Breast epithelium (tissue), 4 donors: ENCODE measurements at regions not wholly inside any gene's neighbourhood (a gene's known extent, or its start where the extent isn't known, plus 50 kb on each side); places are given as distances from the start of the nearest gene placed in this dataset.
"Not testable (repeated sequence)": the region's sequence is repeated elsewhere in the genome, so short reads cannot be mapped to it uniquely, and the experiment has no call there.

Experiments used
- DNase-seq, 2 donors: peaks; one replicate each; pipeline ENCODE4 v3.0.0-alpha.2; 2019; ENCODE audit warnings: low spot score in 2 of 2
- H3K27ac ChIP-seq, 2 donors: fragments of 200-600 bp; sonication (generic) in 1 of 2; one replicate each; pipeline ENCODE4 v1.5.1; 2016 to 2019; ENCODE audit warnings: mild to moderate bottlenecking in 1 of 2
- H3K27me3 ChIP-seq, 2 donors: fragments of 200-600 bp; sonication (generic) in 1 of 2; one replicate each; pipeline versions ENCODE4 v1.5.1 to v1.6.0; 2017 to 2019; ENCODE audit warnings: control low read depth in 1 of 2, mild to moderate bottlenecking in 1 of 2
- H3K36me3 ChIP-seq: fragments of 200-600 bp; one replicate; pipeline ENCODE4 v1.5.1; 2019
- H3K4me1 ChIP-seq, 2 donors: fragments of 200-600 bp; sonication (generic); one replicate each; pipeline ENCODE4 v1.5.1; 2016 to 2019; ENCODE audit warnings: control low read depth in 1 of 2
- H3K4me3 ChIP-seq, 3 donors: fragments of 200-600 bp; sonication (generic); 1 replicate in 2 of 3; 2 replicates in 1 of 3; pipeline ENCODE4 v1.5.1; 2016 to 2019; ENCODE audit warnings: mild to moderate bottlenecking in 3 of 3, moderate library complexity in 2 of 3
- H3K9me3 ChIP-seq, 2 donors: fragments of 200-600 bp; sonication (generic) in 1 of 2; one replicate each; pipeline ENCODE4 v1.5.1; 2016 to 2019; ENCODE audit warnings: control low read depth in 1 of 2
- CTCF ChIP-seq, 3 donors: fragments of 450-650 bp; IDR thresholded peaks; one replicate each; pipeline ENCODE4 v1.5.1; 2016 to 2017; ENCODE audit warnings: antibody characterized with exemption in 3 of 3, mild to moderate bottlenecking in 3 of 3, moderate library complexity in 3 of 3
- POLR2A ChIP-seq: fragments of 450-650 bp; IDR thresholded peaks from one replicate; pipeline ENCODE4 v1.6.1; 2016; ENCODE audit warnings: antibody characterized with exemption, mild to moderate bottlenecking, moderate library complexity
- POLR2AphosphoS5 ChIP-seq, 3 donors: sonication (generic); formaldehyde crosslinking; IDR thresholded peaks; one replicate each; pipeline ENCODE4 v1.6.1; 2017; ENCODE audit warnings: antibody characterized with exemption in 3 of 3
- intact Hi-C: fragments of 100-400 bp; cut with DNase I; formaldehyde crosslinking; loops from one replicate; pipeline ENCODE4 v1.15.1; 2023; ENCODE audit warnings: low total_unique reads

DNA sequence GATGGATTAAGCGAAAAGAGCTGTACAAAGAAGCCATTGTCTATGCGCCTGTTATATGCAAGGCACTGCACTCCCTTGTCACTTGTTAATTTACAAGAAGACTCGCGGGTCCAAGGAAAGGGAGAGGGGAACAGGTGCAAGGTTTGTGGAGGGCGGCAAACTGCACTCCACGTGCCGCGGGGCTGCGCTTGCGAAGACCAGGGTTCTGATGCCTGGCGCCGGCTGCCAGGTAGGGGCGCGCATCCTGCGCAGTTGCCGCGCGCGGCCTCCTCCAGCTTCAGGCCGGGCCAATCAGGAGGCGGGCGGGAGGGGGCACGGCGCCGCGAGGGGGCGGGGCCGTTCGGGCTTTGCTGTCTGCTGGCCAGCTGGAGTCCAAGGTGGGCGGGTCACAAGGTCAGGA, 140.6 kb upstream of the PALS2 start:
- H3K9me3 ChIP-seq = no peaks in the 10 kb centered on the region
- H3K4me3 ChIP-seq = no peak overlapping the region
- TF ChIP-seq POLR2A (no peak), POLR2AphosphoS5 (IDR thresholded peaks at IDR 0.05) (no peak), CTCF (IDR thresholded peaks at IDR 0.05) (no peak)
- no peaks in the 10 kb centered on the region for H3K36me3 ChIP-seq
- no peak overlapping the region for H3K27ac ChIP-seq
- no peaks in the 10 kb centered on the region for H3K27me3 ChIP-seq
- intact Hi-C loops = no loop called here
- H3K4me1 ChIP-seq = no peaks in the 10 kb centered on the region
- DNase-seq = no peak

DNA sequence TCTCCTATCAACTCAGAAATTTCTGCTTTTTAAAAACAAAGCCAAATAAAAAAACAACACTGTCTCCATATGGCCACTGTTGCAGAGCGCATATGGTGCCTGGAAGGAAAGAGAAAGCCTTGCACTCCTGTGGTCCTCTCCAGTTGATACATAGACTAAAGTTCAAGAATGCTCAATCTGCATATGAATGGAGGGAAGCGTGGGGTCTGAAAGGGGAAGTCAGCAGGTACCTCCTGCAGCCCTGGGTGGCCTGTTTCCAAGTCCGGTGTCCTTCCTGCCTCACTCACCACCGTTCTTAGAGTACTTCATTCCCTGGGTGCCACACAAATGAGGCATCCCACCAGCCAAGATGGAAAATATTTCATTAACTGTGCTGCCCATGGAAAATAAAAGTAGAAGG, 138.3 kb upstream of the PALS2 start:
- Histone ChIP-seq H3K9me3 (no peaks in the 10 kb centered on the region), H3K36me3 (no peaks in the 10 kb centered on the region), H3K27ac (no peak overlapping the region), H3K27me3 (no peaks in the 10 kb centered on the region), H3K4me3 (no peak overlapping the region), H3K4me1 (no peaks in the 10 kb centered on the region)
- TF ChIP-seq CTCF (IDR thresholded peaks at IDR 0.05) = no peak
- no peak for TF ChIP-seq POLR2AphosphoS5 (IDR thresholded peaks at IDR 0.05)
- no peak for TF ChIP-seq POLR2A
- intact Hi-C loops = no loop called here
- DNase-seq = no peak

DNA sequence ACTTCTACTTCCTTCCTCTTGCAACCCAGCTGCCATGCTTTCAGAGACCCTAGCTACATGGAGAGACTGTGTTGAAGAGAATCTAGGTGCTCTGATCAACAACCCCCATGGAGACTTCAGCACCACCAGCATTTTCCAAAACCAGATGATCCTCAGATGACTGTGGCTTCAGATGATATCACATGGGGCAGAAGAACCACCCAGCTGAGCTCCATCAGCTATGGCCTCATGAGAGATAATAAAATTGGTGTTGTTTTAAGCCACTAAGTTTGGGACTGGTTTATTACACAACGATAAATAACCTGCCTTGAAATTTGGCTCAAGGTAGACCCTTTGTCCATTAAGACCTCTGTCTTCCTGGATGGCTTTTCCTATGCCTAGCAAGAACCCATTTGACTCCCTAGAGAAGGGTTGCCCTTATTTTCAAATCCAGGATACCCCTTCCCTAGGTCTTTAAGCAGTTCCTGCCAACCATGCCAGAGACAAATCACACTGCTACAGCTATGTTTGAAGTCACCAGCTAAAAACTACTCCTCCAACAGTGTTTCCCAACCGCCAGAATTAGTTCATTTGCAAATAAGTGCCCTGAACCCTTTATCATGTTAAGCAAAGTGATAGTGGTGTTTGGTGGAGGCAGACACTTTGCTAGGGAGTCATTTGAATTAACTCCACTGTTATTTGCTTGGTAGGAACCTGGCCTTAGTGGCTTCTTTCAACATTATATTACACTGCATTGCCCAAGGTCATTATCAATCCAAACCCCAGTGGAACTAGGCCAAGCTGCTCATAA, 136.9 kb upstream of the PALS2 start:
- Histone ChIP-seq H3K27ac (no peak overlapping the region), H3K4me1 (no peaks in the 10 kb centered on the region), H3K36me3 (no peaks in the 10 kb centered on the region), H3K4me3 (no peak overlapping the region), H3K9me3 (no peaks in the 10 kb centered on the region), H3K27me3 (no peaks in the 10 kb centered on the region)
- intact Hi-C loops = no loop called here
- DNase-seq = no peak
- TF ChIP-seq POLR2A (no peak), POLR2AphosphoS5 (IDR thresholded peaks at IDR 0.05) (no peak), CTCF (IDR thresholded peaks at IDR 0.05) (no peak)

DNA sequence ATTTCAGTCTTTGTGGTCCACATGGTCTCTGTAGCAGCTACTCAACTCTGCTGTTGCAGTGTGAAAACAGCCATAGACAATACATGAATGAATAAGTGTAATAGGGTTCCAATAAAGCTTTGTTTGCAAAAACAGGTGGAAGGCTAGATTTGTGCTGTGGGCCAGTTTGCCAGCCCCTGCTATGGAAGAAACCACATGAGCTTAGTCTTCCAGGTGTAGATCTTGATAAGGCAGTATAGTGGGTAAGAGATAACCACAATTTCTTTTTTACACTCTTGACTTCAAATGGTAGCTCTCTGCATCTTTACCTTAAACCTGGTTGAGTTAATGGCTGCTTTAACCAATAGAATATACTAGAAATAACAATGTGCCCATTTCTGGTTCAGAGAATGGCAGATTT, 135.0 kb upstream of the PALS2 start:
- intact Hi-C loops = no loop called here
- no peaks in the 10 kb centered on the region for H3K4me1 ChIP-seq

DNA sequence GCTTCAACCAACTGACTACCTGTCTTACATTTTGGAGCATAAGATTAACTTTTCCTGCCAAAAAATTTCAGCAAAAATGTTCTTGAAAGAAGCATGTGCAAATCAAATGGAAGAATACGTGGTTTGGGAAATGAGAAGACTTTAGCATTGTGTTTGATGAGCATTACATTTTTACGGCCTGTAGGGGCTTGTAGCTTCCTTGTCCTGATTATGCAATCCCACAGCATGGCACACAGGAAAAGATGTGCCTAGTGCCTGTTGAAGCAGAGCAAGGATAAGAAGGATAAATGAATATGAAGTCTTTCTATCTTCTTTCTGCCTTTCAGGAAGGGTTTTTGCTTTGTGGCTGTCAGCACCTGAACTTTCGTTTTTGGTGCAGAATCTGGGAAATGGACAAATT, 134.1 kb upstream of the PALS2 start:
- H3K4me1 ChIP-seq, H3K4me3 ChIP-seq, H3K27me3 ChIP-seq, H3K27ac ChIP-seq, intact Hi-C loops, DNase-seq, H3K9me3 ChIP-seq, H3K36me3 ChIP-seq: not testable (repeated sequence)

More for the DNA sequence above, 135.0 kb upstream of the PALS2 start:
- no peak for DNase-seq
- no peak overlapping the region for H3K4me3 ChIP-seq
- H3K9me3 ChIP-seq = no peaks in the 10 kb centered on the region
- no peaks in the 10 kb centered on the region for H3K27me3 ChIP-seq
- no peaks in the 10 kb centered on the region for H3K36me3 ChIP-seq
- no peak overlapping the region for H3K27ac ChIP-seq
- TF ChIP-seq POLR2AphosphoS5 (IDR thresholded peaks at IDR 0.05) = no peak
- TF ChIP-seq POLR2A = no peak
- no peak for TF ChIP-seq CTCF (IDR thresholded peaks at IDR 0.05)
